HG03196 (cell line): ENCODE measurements at regions not wholly inside any gene's neighbourhood (a gene's known extent, or its start where the extent isn't known, plus 50 kb on each side); places are given as distances from the start of the nearest gene placed in this dataset.
"Not testable (repeated sequence)": the region's sequence is repeated elsewhere in the genome, so short reads cannot be mapped to it uniquely, and the experiment has no call there.

ENCODE experiments used
- ATAC-seq: cut with Tn5 transposase; IDR thresholded peaks from one replicate; pipeline ENCODE4 v1.9.1; 2021; ENCODE audit not compliant: unreplicated experiment

DNA sequence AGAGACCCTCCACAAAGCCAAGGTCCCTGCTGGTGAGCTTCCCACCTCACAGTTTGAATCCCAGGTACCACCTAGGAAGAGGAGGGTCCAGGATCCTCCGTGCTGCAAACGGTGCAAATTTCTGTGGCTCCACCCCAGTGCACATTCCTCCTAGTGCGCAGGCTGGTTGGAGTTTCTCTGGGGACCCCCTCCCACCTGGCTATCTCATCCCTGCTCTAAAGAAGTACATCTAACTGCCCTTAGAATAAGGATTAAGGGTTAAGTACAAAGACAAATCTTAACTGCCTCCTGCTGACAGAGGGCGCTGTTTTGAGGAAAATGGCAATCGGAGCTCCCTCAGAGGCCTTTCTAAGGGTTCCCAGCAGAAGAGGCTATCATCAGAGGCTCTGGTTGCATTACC lies 109.6 kb upstream of the FSIP2 start:
- ATAC-seq, result no peak

GRCh38 chr2:185633621-185634020 lies 105.0 kb upstream of the FSIP2 start:
- ATAC-seq, result no peak

DNA sequence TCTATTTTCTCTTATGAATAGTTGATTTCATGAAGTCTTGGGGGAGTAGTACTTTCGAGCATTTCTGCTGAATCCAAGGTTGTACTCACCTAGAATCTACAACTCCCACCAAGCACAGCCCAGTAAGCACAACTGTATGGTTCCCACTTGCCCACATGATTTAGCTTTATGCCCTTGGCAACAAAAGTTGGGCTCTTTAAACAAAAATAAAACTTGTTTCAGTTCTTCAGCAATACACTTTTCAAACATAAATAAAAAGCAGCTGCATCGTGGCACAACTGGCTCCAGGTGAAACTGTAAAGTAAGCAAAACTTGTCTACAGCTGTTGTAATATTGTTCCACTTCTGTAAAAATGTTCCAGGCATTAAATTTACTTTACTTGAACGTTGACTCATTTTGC lies 99.8 kb upstream of the FSIP2 start:
- ATAC-seq, result no peak

DNA sequence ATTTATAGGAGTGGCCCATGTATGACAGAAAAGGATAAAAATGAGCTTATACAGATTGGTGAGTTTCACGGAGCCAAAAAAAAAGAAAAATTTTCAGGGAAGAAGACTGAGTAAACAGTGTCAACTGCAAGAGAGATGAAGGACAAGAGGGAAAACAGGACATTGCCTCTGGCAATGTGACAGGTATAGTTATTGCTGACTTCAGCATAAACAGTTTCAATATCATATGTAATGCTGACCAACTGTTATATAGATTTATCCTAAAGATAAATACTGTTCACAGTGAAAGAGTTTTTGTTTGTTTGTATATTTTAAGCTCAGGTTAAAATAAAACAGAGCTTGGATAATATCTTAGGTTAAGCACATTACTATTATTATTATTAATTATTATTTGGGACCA lies 98.0 kb upstream of the FSIP2 start:
- ATAC-seq, result no peak

GRCh38 chr2:185643434-185643833 lies 95.2 kb upstream of the FSIP2 start:
- ATAC-seq, result no peak

- no peak for ATAC-seq
These were observed 93.8 kb upstream of the FSIP2 start for GRCh38 chr2:185644828-185645227.

- no peak for ATAC-seq
These were observed 93.1 kb upstream of the FSIP2 start for GRCh38 chr2:185645529-185645928.

DNA sequence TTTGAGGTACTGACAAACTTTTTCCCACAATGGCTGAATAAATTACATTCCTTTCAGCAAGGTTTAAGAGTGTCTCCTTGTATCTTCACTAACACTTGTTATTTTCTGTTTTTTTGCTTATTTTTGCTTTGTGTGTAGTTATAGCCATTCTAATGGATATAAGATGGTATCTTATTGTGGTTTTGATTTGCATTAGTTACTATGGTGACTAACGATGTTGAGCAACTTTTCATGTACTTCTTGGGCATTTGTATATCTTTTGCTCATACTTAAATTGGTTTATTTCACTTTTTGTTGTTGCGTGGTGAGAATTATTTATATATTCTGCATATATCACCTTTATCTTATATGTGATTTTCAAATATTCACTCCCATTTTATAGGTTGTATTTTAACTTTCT lies 79.9 kb upstream of the FSIP2 start:
- ATAC-seq, result no peak

- ATAC-seq, result no peak
These were observed 74.8 kb upstream of the FSIP2 start for GRCh38 chr2:185663811-185664210.

DNA sequence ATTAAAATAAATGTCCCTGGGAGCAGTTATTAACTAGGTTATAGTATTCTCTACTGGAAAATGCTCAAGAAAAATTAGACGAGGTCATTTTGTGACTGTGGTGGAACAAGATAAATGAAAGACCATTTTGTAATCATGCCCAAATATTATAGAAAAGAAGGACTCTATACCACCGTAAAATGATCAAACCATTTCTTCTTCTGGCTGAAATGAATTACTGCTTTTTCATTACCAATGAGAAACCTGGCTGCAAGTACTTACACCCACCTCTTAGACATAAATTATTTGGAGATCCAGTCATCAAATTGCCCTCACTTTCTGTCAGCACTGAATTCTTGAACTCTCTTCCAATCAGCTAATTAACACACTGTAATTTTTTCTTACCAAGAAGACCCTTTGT lies 74.2 kb upstream of the FSIP2 start:
- no peak for ATAC-seq

DNA sequence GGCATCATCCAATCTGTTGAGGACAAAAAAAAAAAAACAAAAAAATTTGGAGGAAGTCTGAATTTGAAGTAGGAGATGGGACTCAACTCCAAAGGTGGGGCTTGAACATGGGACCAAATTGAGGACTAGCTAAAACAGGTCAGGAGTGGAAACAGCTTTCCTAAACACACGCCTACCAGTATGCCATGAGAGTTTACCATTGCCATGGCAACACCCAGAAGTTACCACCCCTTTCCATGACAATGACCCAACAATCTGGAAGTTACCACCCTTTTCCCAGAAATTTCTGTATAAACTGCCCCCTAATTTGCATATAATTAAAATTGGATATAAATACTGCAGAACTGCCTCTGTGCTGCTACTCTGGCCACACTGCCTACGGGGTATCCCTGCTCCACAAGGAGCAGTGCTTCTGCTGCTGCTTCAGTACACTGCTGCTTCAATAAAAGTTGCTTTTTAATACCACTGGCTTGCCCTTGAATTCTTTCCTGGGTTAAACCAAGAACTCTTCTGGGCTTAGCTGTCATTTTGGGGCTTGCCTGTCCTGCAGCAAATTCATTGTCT lies 73.3 kb upstream of the FSIP2 start:
- ATAC-seq, result no peak

GRCh38 chr2:185667452-185667851 lies 71.2 kb upstream of the FSIP2 start:
- ATAC-seq, result no peak

- no peak for ATAC-seq
These were observed 69.9 kb upstream of the FSIP2 start for GRCh38 chr2:185668710-185669109.

DNA sequence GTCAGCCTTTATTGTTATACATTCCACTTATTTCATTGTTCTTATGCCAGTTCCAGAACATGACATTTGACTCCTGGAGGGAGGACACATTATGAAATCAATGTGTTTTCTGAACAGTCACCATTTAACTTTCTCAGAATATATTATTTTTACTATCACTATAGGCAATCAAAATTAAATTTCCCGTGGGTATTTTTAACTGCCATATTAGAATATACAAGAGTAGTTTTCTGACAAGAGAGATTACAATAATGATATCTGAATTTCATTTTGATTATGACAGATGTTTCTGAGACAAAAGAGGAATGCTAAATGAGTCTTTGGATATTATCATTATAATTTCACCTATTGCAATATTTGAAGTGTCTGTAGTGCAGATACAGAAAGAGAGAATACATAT lies 64.4 kb upstream of the FSIP2 start:
- ATAC-seq, result no peak

- no peak for ATAC-seq
These were observed 62.3 kb upstream of the FSIP2 start for GRCh38 chr2:185676316-185676715.

- not testable (repeated sequence) for ATAC-seq
These were observed 51.6 kb upstream of the FSIP2 start for GRCh38 chr2:185687001-185687400.

GRCh38 chr2:185687967-185688366 lies 50.6 kb upstream of the FSIP2 start:
- no peak for ATAC-seq
